Pancreas (tissue), 10 donors: ENCODE measurements at regions not wholly inside any gene's neighbourhood (a gene's known extent, or its start where the extent isn't known, plus 50 kb on each side); places are given as distances from the start of the nearest gene placed in this dataset.

Experiments used
- ATAC-seq, 4 donors: fragments of 200-7000 bp; cut with Tn5 transposase; one replicate each; pipeline versions ENCODE4 v1.8.0 to v1.9.1; 2020; ENCODE audit warnings: mild to moderate bottlenecking in 4 of 4, moderate library complexity in 4 of 4
- DNase-seq, 6 donors: peaks; one replicate each; pipeline ENCODE4 v3.0.0-alpha.2; 2020
- FAIRE-seq: peaks from 2 replicates; lab custom pipeline; 2012; peaks lifted over from hg19 to GRCh38; lab: Jason Lieb, UNC
- H3K27ac ChIP-seq, 4 donors: fragments of 200-600 bp; sonication (generic); 1 replicate in 3 of 4; 2 replicates in 1 of 4; pipeline versions ENCODE4 v1.5.0 to v1.8.0; 2020
- H3K27me3 ChIP-seq, 4 donors: fragments of 200-600 bp; one replicate each; pipeline ENCODE4 v1.8.0; 2021
- H3K36me3 ChIP-seq, 3 donors: fragments of 200-600 bp; sonication (generic) in 1 of 3; one replicate each; pipeline versions ENCODE4 v1.5.0 to v1.8.0; 2020 to 2021
- H3K4me1 ChIP-seq, 3 donors: fragments of 200-600 bp; one replicate each; pipeline ENCODE4 v1.8.0; 2021
- H3K4me3 ChIP-seq, 4 donors: fragments of 200-600 bp; sonication (generic) in 2 of 4; one replicate each; pipeline versions ENCODE4 v1.5.0 to v1.8.0; 2020 to 2021
- H3K9me3 ChIP-seq, 4 donors: fragments of 200-600 bp; one replicate each; pipeline ENCODE4 v1.8.0; 2021
- WGBS, 2 donors: extraction: QIAGEN DNeasy Blood & Tissue Kit; methylation state at CpG; one replicate each; pipeline ENCODE4 v1.1.7; 2013; 5-methylcytosine and 5-hydroxymethylcytosine counted together
- intact Hi-C, 3 donors: fragments of 100-400 bp; cut with DNase I; formaldehyde crosslinking; loops; one replicate each; pipeline versions ENCODE4 v1.11.1 to v1.14.2; 2022
- TF ChIP-seq, protein P1 (sequence below), 4 donors: fragments of 200-600 bp; sonication (generic) in 3 of 4; IDR thresholded peaks; one replicate each; pipeline versions ENCODE4 v1.5.0 to v1.8.0; 2021; ENCODE audit warnings: antibody characterized with exemption in 4 of 4
- donor health status: healthy with polysubstance abuse.
- donor health status: DM: no; HTN: no; CAD: no; lungs with moderate emphysema.
- donor health status: DM: no; HTN: no; CAD: no.
- donor health status: control.
- donor health status: control.
- donor health status: Bipolar disorder and iron deficiency.
- donor health status: DM: yes; HTN: yes; CAD: no.
- donor health status: DM: no; HTN: no; CAD: no.
- donor health status: DM: no; HTN: no; CAD: no.
- donor health status: DM: yes; HTN: yes; CAD: no.

GRCh38 chr12:53803194-53803593 is 51.4 kb upstream of the CISTR start:
- WGBS, 2 donors, result 43 to 55% methylated on average over 3 of the region's 3 CpGs
- FAIRE-seq (no peak), DNase-seq (no peak), ATAC-seq (no peak)
- TF ChIP-seq, protein P1, sequence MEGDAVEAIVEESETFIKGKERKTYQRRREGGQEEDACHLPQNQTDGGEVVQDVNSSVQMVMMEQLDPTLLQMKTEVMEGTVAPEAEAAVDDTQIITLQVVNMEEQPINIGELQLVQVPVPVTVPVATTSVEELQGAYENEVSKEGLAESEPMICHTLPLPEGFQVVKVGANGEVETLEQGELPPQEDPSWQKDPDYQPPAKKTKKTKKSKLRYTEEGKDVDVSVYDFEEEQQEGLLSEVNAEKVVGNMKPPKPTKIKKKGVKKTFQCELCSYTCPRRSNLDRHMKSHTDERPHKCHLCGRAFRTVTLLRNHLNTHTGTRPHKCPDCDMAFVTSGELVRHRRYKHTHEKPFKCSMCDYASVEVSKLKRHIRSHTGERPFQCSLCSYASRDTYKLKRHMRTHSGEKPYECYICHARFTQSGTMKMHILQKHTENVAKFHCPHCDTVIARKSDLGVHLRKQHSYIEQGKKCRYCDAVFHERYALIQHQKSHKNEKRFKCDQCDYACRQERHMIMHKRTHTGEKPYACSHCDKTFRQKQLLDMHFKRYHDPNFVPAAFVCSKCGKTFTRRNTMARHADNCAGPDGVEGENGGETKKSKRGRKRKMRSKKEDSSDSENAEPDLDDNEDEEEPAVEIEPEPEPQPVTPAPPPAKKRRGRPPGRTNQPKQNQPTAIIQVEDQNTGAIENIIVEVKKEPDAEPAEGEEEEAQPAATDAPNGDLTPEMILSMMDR (IDR thresholded peaks at IDR 0.05), result no peak
- Histone ChIP-seq H3K9me3 (no peaks in the 10 kb centered on the region), H3K4me3 (no peak overlapping the region), H3K27ac (no peak overlapping the region), H3K36me3 (no peaks in the 10 kb centered on the region), H3K4me1 (no peaks in the 10 kb centered on the region), H3K27me3 (peaks cover 0 to 3% (median 0%) of the 10 kb centered on the region in 4 donors)
- intact Hi-C loops, result no loop called here

- no peaks in the 10 kb centered on the region for H3K9me3 ChIP-seq
- DNase-seq, result no peak
- no peak for FAIRE-seq
- H3K36me3 ChIP-seq, result no peaks in the 10 kb centered on the region
- no peak for ATAC-seq
- H3K27ac ChIP-seq, result no peak overlapping the region
- intact Hi-C loops, result no loop called here
- 59 to 61% methylated on average over 4 of the region's 4 CpGs for WGBS, 2 donors
- TF ChIP-seq, protein P1 (IDR thresholded peaks at IDR 0.05), result no peak
- no peaks in the 10 kb centered on the region for H3K4me1 ChIP-seq
- peaks cover 0 to 3% (median 0%) of the 10 kb centered on the region in 4 donors for H3K27me3 ChIP-seq
- no peak overlapping the region for H3K4me3 ChIP-seq
Observed at GRCh38 chr12:53803703-53804102, 51.9 kb upstream of the CISTR start.

DNA sequence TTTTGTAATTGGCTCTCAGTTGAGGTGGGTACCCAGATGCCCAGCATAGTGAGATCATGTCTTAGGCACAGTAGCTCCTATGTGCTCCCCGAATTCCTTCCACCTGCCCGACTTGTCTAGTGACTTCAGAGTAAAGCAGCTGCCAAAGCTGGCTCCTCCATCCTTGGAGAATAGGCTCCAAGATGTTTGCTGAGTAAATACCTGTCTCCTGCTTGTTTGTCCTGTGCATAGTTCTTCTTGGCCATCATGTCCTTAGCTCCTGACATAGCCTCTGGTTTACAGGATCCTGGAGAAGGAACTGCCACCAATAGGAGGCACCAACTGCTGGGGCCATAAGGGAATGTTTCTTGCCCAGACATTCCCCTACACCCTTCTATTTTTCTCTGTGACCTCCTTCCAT is 52.6 kb upstream of the CISTR start:
- 34 to 38% methylated on average over 2 of the region's 2 CpGs for WGBS, 2 donors
- Histone ChIP-seq H3K27me3 (peaks cover 0 to 3% (median 0%) of the 10 kb centered on the region in 4 donors), H3K27ac (no peak overlapping the region), H3K4me3 (no peak overlapping the region), H3K36me3 (no peaks in the 10 kb centered on the region), H3K9me3 (no peaks in the 10 kb centered on the region), H3K4me1 (no peaks in the 10 kb centered on the region)
- no peak for FAIRE-seq
- ATAC-seq, result no peak
- intact Hi-C loops, result no loop called here
- TF ChIP-seq, protein P1 (IDR thresholded peaks at IDR 0.05), result no peak
- DNase-seq, result no peak

DNA sequence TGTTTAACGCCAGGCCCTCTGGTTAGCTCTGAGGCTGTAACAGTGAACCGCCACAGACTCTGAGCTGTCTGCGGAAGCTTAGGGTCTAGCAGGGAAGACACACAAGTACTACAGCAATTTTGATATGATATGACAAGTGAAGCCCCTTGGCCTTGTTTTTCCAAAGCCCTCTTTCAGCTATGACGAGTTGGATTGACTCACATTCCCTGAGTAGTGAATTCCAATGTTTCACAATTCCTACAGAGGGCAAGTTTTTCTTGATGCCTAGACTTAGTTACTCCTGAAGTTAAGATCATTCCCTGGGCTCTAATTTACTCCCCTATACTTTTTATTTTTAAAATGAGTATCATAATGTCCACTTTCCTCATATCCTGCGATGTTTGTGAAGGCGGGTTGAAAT is 53.3 kb upstream of the CISTR start:
- ATAC-seq (no peak), DNase-seq (no peak), FAIRE-seq (no peak)
- Histone ChIP-seq H3K4me3 (no peak overlapping the region), H3K9me3 (no peaks in the 10 kb centered on the region), H3K4me1 (no peaks in the 10 kb centered on the region), H3K27me3 (peaks cover 0 to 3% (median 0%) of the 10 kb centered on the region in 4 donors), H3K36me3 (no peaks in the 10 kb centered on the region), H3K27ac (no peak overlapping the region)
- TF ChIP-seq, protein P1 (IDR thresholded peaks at IDR 0.05), result no peak
- WGBS, 2 donors, result 79 to 85% methylated on average over 6 of the region's 6 CpGs
- intact Hi-C loops, result no loop called here

- TF ChIP-seq, protein P1 (IDR thresholded peaks at IDR 0.05), result no peak
- ATAC-seq, result no peak
- H3K4me1 ChIP-seq, result no peaks in the 10 kb centered on the region
- WGBS, 2 donors, result 67 to 74% methylated on average over 4 of the region's 4 CpGs
- no peaks in the 10 kb centered on the region for H3K9me3 ChIP-seq
- H3K27me3 ChIP-seq, result peaks cover 0 to 3% (median 0%) of the 10 kb centered on the region in 4 donors
- FAIRE-seq, result no peak
- H3K4me3 ChIP-seq, result no peak overlapping the region
- DNase-seq, result no peak
- intact Hi-C loops, result no loop called here
- H3K36me3 ChIP-seq, result no peaks in the 10 kb centered on the region
- no peak overlapping the region for H3K27ac ChIP-seq
Observed at GRCh38 chr12:53805791-53806190, 54.0 kb upstream of the CISTR start.
